Small intestine (tissue), 7 donors: ENCODE measurements at regions not wholly inside any gene's neighbourhood (a gene's known extent, or its start where the extent isn't known, plus 50 kb on each side); places are given as distances from the start of the nearest gene placed in this dataset.
"Not testable (repeated sequence)": the region's sequence is repeated elsewhere in the genome, so short reads cannot be mapped to it uniquely, and the experiment has no call there.

Experiments used
- DNase-seq, 2 donors: peaks; one replicate each; pipeline versions ENCODE4 v3.0.0 to v3.0.0-alpha.2; 2013
- FAIRE-seq: peaks from 2 replicates; lab custom pipeline; 2012; peaks lifted over from hg19 to GRCh38; lab: Jason Lieb, UNC
- H3K27ac ChIP-seq, 3 donors: one replicate each; pipeline ENCODE4 v1.5.1; 2013; ENCODE audit warnings: low read length in 2 of 3, mild to moderate bottlenecking in 2 of 3, control low read depth in 1 of 3, inconsistent platforms in 1 of 3, low read depth in 1 of 3, moderate library complexity in 1 of 3
- H3K27me3 ChIP-seq, 3 donors: one replicate each; pipeline ENCODE4 v1.6.1; 2013; ENCODE audit warnings: low read length in 3 of 3, inconsistent platforms in 1 of 3; ENCODE audit not compliant: control insufficient read depth in 3 of 3, insufficient read depth in 3 of 3
- H3K36me3 ChIP-seq, 3 donors: one replicate each; pipeline ENCODE4 v1.6.1; 2013; ENCODE audit warnings: low read length in 3 of 3, inconsistent platforms in 1 of 3, low read depth in 1 of 3, mild to moderate bottlenecking in 1 of 3, moderate library complexity in 1 of 3; ENCODE audit not compliant: control insufficient read depth in 3 of 3, insufficient read depth in 2 of 3
- H3K4me1 ChIP-seq, 3 donors: one replicate each; pipeline ENCODE4 v1.6.1; 2013; ENCODE audit warnings: low read length in 2 of 3, inconsistent platforms in 1 of 3, low read depth in 1 of 3, mild to moderate bottlenecking in 1 of 3, moderate library complexity in 1 of 3; ENCODE audit not compliant: control insufficient read depth in 3 of 3, insufficient read depth in 2 of 3
- H3K4me3 ChIP-seq, 3 donors: one replicate each; pipeline ENCODE4 v1.5.1; 2013; ENCODE audit warnings: low read length in 3 of 3, control low read depth in 1 of 3, inconsistent platforms in 1 of 3, low read depth in 1 of 3, mild to moderate bottlenecking in 1 of 3, moderate library complexity in 1 of 3
- H3K9me3 ChIP-seq, 2 donors: one replicate each; pipeline ENCODE4 v1.6.1; 2013; ENCODE audit warnings: low read depth in 1 of 2, low read length in 1 of 2; ENCODE audit not compliant: control insufficient read depth in 2 of 2, insufficient read depth in 1 of 2
- WGBS, 3 donors: extraction: QIAGEN DNeasy Blood & Tissue Kit; methylation state at CpG; one replicate each; pipeline ENCODE4 v1.1.7; 2013; 5-methylcytosine and 5-hydroxymethylcytosine counted together
- donor health status: healthy with polysubstance abuse.
- donor health status: control.
- donor health status: control.
- donor health status: Bipolar disorder and iron deficiency.
- donor health status: healthy.

DNA sequence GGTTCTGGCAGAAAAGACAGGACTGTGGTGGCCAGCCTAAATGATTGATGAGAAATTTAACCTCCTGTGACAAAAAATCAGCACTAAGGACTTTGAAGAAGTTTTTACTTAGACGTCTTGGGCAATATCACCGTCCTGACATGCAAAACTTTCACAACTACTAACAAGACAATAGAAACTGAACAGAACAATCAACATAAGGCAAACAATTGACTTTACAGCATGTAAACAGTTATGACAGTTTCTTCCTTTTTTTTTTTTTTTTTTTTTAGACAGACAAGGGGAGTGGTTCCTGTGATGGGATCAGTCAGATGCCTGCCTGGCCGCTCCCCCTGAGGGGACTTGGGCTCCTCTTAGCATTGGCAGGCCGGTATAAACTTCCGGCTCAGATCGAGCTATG, 100.8 kb downstream of the ALG1L2 start:
- peaks cover 0 to 13% of the 10 kb centered on the region in 2 donors for H3K9me3 ChIP-seq
- WGBS, 3 donors = 74 to 90% (median 88%) methylated on average over 6 of the region's 6 CpGs
- H3K4me3 ChIP-seq, H3K36me3 ChIP-seq, FAIRE-seq, H3K27ac ChIP-seq, H3K27me3 ChIP-seq, DNase-seq, H3K4me1 ChIP-seq: not testable (repeated sequence)

DNA sequence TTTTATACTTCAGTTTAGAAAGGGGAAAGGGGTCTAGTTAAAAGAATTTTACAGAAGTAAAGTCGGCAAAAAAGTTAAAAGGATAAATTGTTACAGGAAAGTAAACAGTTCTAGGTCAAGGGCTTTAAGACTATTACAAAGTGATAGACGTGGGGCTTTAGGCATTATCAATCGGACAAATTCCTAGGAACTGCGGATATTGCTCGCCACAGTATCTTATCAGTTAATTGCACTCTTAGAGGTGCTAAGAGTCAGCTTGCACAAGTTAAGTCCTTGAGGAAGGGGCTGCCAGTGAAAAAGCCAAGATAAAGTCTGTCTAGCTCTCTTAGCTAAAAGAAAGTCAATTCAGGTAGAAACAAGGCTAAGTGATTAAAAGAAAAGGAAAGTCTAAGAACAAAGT, 102.1 kb downstream of the ALG1L2 start:
- H3K36me3 ChIP-seq, H3K4me1 ChIP-seq, FAIRE-seq, H3K4me3 ChIP-seq, H3K27me3 ChIP-seq: not testable (repeated sequence)
- peak in 1 of 2 donors; percentile 15 for DNase-seq
- peaks cover 0 to 13% of the 10 kb centered on the region in 2 donors for H3K9me3 ChIP-seq
- 13 to 45% (median 27%) methylated on average over 5 of the region's 5 CpGs for WGBS, 3 donors
- H3K27ac ChIP-seq = peak overlapping the region in 1 of 3 donors; percentile 12

DNA sequence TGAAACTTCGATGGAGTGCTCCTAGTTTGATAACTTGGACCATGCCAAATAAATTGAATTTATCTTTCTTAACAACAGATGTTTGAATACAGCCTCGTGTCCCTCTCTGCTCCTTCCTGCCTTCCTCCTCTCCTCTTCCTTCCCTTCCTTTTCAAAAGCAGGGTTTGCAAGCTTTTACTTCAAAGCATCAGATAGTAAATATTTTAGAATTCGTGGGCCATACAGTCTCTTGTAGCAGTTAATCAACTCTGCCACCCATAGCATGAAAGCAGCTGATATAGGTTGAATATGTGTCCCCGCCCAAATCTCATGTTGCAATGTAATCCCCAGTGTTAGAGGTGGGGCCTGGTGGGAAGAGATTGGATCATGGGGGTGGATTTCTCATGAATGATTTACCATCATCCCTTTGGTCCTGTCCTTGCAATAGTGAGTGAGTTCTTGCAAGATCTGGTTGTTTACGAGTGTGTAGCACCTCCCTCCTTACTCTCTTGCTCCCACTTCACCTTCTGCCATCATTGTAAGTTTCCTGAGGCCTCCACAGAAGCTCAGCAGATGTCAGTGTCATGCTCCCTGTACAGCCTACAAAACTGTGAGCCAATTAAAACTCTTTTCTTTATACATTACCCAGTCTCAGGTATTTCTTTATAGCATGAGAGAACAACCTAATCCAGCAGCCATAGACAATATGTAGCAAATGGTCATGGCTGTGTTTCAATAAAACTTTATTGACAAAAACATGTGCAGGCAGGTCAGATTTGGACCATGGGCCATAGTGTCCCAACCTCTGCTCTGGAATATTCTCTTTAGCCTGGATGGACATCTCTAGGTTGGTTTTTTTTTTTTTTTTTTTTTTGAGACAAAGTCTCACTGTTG, 102.8 kb downstream of the ALG1L2 start:
- DNase-seq = peak in 1 of 2 donors; percentile 27
- H3K9me3 ChIP-seq = peaks cover 0 to 13% of the 10 kb centered on the region in 2 donors
- 41 to 55% (median 41%) methylated on average over 5 of the region's 5 CpGs for WGBS, 3 donors
- H3K36me3 ChIP-seq, H3K4me3 ChIP-seq, H3K4me1 ChIP-seq, H3K27me3 ChIP-seq, FAIRE-seq: not testable (repeated sequence)
- peak overlapping the region in 1 of 3 donors; percentile 12 for H3K27ac ChIP-seq

GRCh38 chr3:130201272-130201671, 119.6 kb downstream of the ALG1L2 start:
- peaks cover 2 to 11% of the 10 kb centered on the region in 2 donors for H3K9me3 ChIP-seq
- FAIRE-seq, H3K4me3 ChIP-seq, H3K36me3 ChIP-seq, DNase-seq, H3K4me1 ChIP-seq, H3K27ac ChIP-seq, H3K27me3 ChIP-seq: not testable (repeated sequence)
- WGBS, 3 donors = 44 to 78% (median 68%) methylated on average over 1 of the region's 1 CpG

GRCh38 chr3:130203633-130204032, 122.0 kb downstream of the ALG1L2 start:
- H3K27me3 ChIP-seq, FAIRE-seq, DNase-seq, H3K4me3 ChIP-seq, H3K36me3 ChIP-seq, H3K4me1 ChIP-seq, H3K27ac ChIP-seq: not testable (repeated sequence)
- H3K9me3 ChIP-seq = peaks cover 2 to 11% of the 10 kb centered on the region in 2 donors
- WGBS, 3 donors = 88 to 92% (median 90%) methylated on average over 3 of the region's 3 CpGs

- no peaks in the 10 kb centered on the region for H3K9me3 ChIP-seq
- H3K36me3 ChIP-seq = no peaks in the 10 kb centered on the region
- H3K27me3 ChIP-seq = no peaks in the 10 kb centered on the region
- FAIRE-seq (no peak), DNase-seq (no peak)
- WGBS, 3 donors = 84 to 88% (median 87%) methylated on average over 4 of the region's 4 CpGs
- H3K27ac ChIP-seq = no peak overlapping the region
- H3K4me1 ChIP-seq = no peaks in the 10 kb centered on the region
- no peak overlapping the region for H3K4me3 ChIP-seq
Measured at GRCh38 chr3:130227540-130227939, 117.9 kb upstream of the COL6A5 start.

DNA sequence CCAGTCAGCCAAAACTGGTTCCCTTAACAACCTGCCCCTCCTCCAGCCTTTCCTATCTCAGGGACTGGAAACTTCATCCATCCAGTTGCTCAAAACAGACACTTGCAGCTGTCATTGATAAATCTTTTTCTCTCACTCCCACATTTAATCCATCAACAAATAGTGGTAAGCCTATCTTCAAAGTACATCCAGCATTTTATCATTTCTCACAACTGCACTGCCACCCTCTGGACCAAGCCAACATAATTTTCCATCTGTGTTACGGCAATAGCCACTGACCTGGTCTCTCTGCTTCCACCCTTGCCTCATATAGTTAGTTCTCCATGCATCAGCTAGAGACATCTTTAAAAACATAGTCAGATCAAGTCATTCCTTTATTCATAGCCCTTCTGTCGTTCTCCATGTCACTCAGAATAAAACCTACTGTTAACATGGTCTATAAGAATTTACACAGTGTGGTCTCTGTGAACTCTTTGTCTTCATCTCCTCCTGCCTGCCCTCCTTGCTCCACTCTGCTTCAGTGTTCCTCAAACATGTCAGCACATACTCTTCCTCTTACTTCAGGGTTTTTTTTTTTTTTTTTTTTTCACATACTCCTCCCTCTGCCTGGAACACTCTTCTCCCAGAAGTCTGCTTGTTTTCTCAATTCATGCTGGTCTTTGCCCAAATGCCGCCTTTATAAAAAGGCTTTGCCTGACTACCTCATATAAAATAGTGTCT, 102.5 kb upstream of the COL6A5 start:
- 38 to 51% (median 44%) methylated on average over 3 of the region's 3 CpGs for WGBS, 3 donors
- Histone ChIP-seq H3K27ac (no peak overlapping the region), H3K4me3 (no peak overlapping the region), H3K36me3 (no peaks in the 10 kb centered on the region), H3K27me3 (no peaks in the 10 kb centered on the region), H3K4me1 (no peaks in the 10 kb centered on the region), H3K9me3 (no peaks in the 10 kb centered on the region)
- DNase-seq = peak; percentile 44 to 53
- no peak for FAIRE-seq

DNA sequence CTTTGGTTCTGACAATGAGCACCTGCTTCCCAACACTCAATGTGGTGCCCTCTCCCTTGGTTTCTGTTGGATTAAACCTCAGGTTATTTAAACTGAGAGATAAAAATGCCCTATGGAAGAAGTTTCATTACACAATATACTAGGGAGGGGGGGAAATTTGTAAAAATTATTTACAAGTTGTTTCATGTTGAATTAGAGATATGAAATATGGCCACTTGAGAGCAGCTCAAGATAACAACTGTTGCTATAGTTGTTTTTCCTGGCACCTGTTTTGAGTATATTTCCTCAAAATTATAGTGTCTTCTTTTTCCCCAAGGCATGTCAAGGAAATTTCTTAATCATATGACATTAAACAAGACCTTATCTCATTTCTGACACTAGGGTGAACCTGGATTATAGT, 101.7 kb upstream of the COL6A5 start:
- FAIRE-seq (no peak), DNase-seq (no peak)
- no peak overlapping the region for H3K27ac ChIP-seq
- H3K4me3 ChIP-seq = no peak overlapping the region
- no peaks in the 10 kb centered on the region for H3K27me3 ChIP-seq
- H3K9me3 ChIP-seq = no peaks in the 10 kb centered on the region
- H3K36me3 ChIP-seq = no peaks in the 10 kb centered on the region
- no peaks in the 10 kb centered on the region for H3K4me1 ChIP-seq
